GM19463 (cell line): ENCODE measurements at regions not wholly inside any gene's neighbourhood (a gene's known extent, or its start where the extent isn't known, plus 50 kb on each side); places are given as distances from the start of the nearest gene placed in this dataset.
A peak's percentile ranks its signal among the peaks of the same experiment; 100 is the strongest.

Source experiments
- ATAC-seq: cut with Tn5 transposase; IDR thresholded peaks from one replicate; pipeline ENCODE4 v1.9.1; 2021; ENCODE audit warnings: mild to moderate bottlenecking, moderate library complexity; ENCODE audit not compliant: unreplicated experiment

- no peak for ATAC-seq
Observed at GRCh38 chr7:106606120-106606519, 54.8 kb downstream of the CCDC71L start.

- ATAC-seq = no peak
Observed at GRCh38 chr7:106604971-106605370, 56.0 kb downstream of the CCDC71L start.

GRCh38 chr7:106604303-106604924 is 56.5 kb downstream of the CCDC71L start:
- ATAC-seq = no peak

- ATAC-seq = no peak
Observed at GRCh38 chr7:106603346-106603745, 57.6 kb downstream of the CCDC71L start.

GRCh38 chr7:106602062-106602461 is 58.9 kb downstream of the CCDC71L start:
- no peak for ATAC-seq

- ATAC-seq = no peak
Observed at GRCh38 chr7:106600569-106601373, 60.2 kb downstream of the CCDC71L start.

- ATAC-seq = no peak
Observed at GRCh38 chr7:106599343-106599698, 61.6 kb downstream of the CCDC71L start.

- peak; percentile 98 for ATAC-seq
Observed at GRCh38 chr7:106598663-106599342, 62.2 kb downstream of the CCDC71L start.

GRCh38 chr7:106597751-106598546 is 63.0 kb downstream of the CCDC71L start:
- no peak for ATAC-seq

- no peak for ATAC-seq
Observed at GRCh38 chr7:106597014-106597413, 63.9 kb downstream of the CCDC71L start.

GRCh38 chr7:106595922-106596321 is 65.0 kb downstream of the CCDC71L start:
- ATAC-seq = no peak

- no peak for ATAC-seq
Observed at GRCh38 chr7:106593028-106593417, 67.9 kb downstream of the CCDC71L start.

- ATAC-seq = no peak
Observed at GRCh38 chr7:106592282-106593027, 68.5 kb downstream of the CCDC71L start.

- no peak for ATAC-seq
Observed at GRCh38 chr7:106591146-106591545, 69.8 kb downstream of the CCDC71L start.

- no peak for ATAC-seq
Observed at GRCh38 chr7:106590209-106590816, 70.6 kb downstream of the CCDC71L start.

- no peak for ATAC-seq
Observed at GRCh38 chr7:106589198-106589879, 71.6 kb downstream of the CCDC71L start.

GRCh38 chr7:106588422-106589197 is 72.3 kb downstream of the CCDC71L start:
- ATAC-seq = no peak

GRCh38 chr7:106584914-106585759 is 75.8 kb downstream of the CCDC71L start:
- no peak for ATAC-seq
